Lung (tissue), 11 donors: ENCODE measurements at regions not wholly inside any gene's neighbourhood (a gene's known extent, or its start where the extent isn't known, plus 50 kb on each side); places are given as distances from the start of the nearest gene placed in this dataset.

ENCODE experiments used
- ATAC-seq: fragments of 200-7000 bp; cut with Tn5 transposase; one replicate; pipeline ENCODE4 v1.9.1; 2020; ENCODE audit warnings: moderate number of reproducible peaks; ENCODE audit not compliant: insufficient read depth, low FRiP score
- DNase-seq, 3 donors: peaks; one replicate each; pipeline ENCODE4 v3.0.0-alpha.2; 2013 to 2017
- H3K27ac ChIP-seq, 2 donors: one replicate each; pipeline ENCODE4 v1.5.1; 2013; ENCODE audit warnings: mild to moderate bottlenecking in 2 of 2, moderate library complexity in 2 of 2, control low read depth in 1 of 2, inconsistent platforms in 1 of 2, low read depth in 1 of 2, low read length in 1 of 2
- H3K27me3 ChIP-seq, 3 donors: one replicate each; pipeline ENCODE4 v1.5.1; 2013; ENCODE audit warnings: low read length in 2 of 3; ENCODE audit not compliant: control insufficient read depth in 3 of 3, insufficient read depth in 3 of 3
- H3K36me3 ChIP-seq, 4 donors: one replicate each; pipeline ENCODE4 v1.5.1; 2013; ENCODE audit warnings: low read length in 4 of 4, mild to moderate bottlenecking in 1 of 4, moderate library complexity in 1 of 4; ENCODE audit not compliant: control insufficient read depth in 4 of 4, insufficient read depth in 4 of 4
- H3K4me1 ChIP-seq, 5 donors: one replicate each; pipeline ENCODE4 v1.5.1; 2013; ENCODE audit warnings: low read length in 5 of 5, mild to moderate bottlenecking in 2 of 5, moderate library complexity in 1 of 5; ENCODE audit not compliant: control insufficient read depth in 5 of 5, insufficient read depth in 5 of 5
- H3K4me3 ChIP-seq: one replicate; pipeline ENCODE4 v1.5.1; 2013; ENCODE audit warnings: mild to moderate bottlenecking, control low read depth, moderate library complexity
- H3K9ac ChIP-seq, 2 donors: one replicate each; pipeline ENCODE4 v1.5.1; 2013; ENCODE audit warnings: low read length in 2 of 2, control low read depth in 1 of 2; ENCODE audit not compliant: insufficient read depth in 1 of 2
- H3K9me3 ChIP-seq, 4 donors: one replicate each; pipeline ENCODE4 v1.5.1; 2013; ENCODE audit warnings: low read length in 3 of 4, mild to moderate bottlenecking in 1 of 4, moderate library complexity in 1 of 4; ENCODE audit not compliant: control insufficient read depth in 4 of 4, insufficient read depth in 3 of 4
- CTCF ChIP-seq: IDR thresholded peaks from 2 replicates; pipeline ENCODE4 v1.5.1; 2012; ENCODE audit warnings: mild to moderate bottlenecking; ENCODE audit errors: control extremely low read depth, extremely low read depth
- WGBS, 2 donors: extraction: QIAGEN DNeasy Blood & Tissue Kit; methylation state at CpG; one replicate each; pipeline ENCODE4 v1.1.7; 2013; 5-methylcytosine and 5-hydroxymethylcytosine counted together
- donor health status: control.
- donor health status: control.
- donor health status: Bipolar disorder and iron deficiency.
- donor health status: healthy.
- donor health status: DM: yes; HTN: yes; CAD: no.

- Histone ChIP-seq H3K4me1 (peaks cover 0 to 49% (median 0%) of the 10 kb centered on the region in 5 donors), H3K9ac (no peak overlapping the region), H3K4me3 (no peak overlapping the region), H3K36me3 (no peaks in the 10 kb centered on the region), H3K27me3 (no peaks in the 10 kb centered on the region), H3K27ac (no peak overlapping the region), H3K9me3 (peaks cover 0 to 2% (median 0%) of the 10 kb centered on the region in 4 donors)
- ATAC-seq (no peak), DNase-seq (no peak)
- 69 to 71% methylated on average over 2 of the region's 2 CpGs for WGBS, 2 donors
- TF ChIP-seq CTCF: no peak
These were observed 102.6 kb upstream of the ZFP64 start for GRCh38 chr20:52294106-52294628.

GRCh38 chr20:52291109-52291508 is 99.5 kb upstream of the ZFP64 start:
- Histone ChIP-seq H3K9me3 (peaks cover 0 to 2% (median 0%) of the 10 kb centered on the region in 4 donors), H3K27me3 (no peaks in the 10 kb centered on the region), H3K36me3 (no peaks in the 10 kb centered on the region), H3K27ac (no peak overlapping the region), H3K4me3 (no peak overlapping the region), H3K4me1 (peaks cover 0 to 36% (median 0%) of the 10 kb centered on the region in 5 donors), H3K9ac (no peak overlapping the region)
- no peak for TF ChIP-seq CTCF
- 73 to 74% methylated on average over 12 of the region's 12 CpGs for WGBS, 2 donors
- no peak for ATAC-seq
- DNase-seq: peak in 1 of 3 donors; percentile 30

- Histone ChIP-seq H3K4me3 (no peak overlapping the region), H3K27ac (no peak overlapping the region), H3K9ac (no peak overlapping the region), H3K4me1 (peaks cover 0 to 30% (median 0%) of the 10 kb centered on the region in 5 donors), H3K9me3 (peaks cover 0 to 2% (median 0%) of the 10 kb centered on the region in 4 donors), H3K27me3 (no peaks in the 10 kb centered on the region), H3K36me3 (no peaks in the 10 kb centered on the region)
- DNase-seq: peak in 1 of 3 donors; percentile 51
- 64 to 74% methylated on average over 4 of the region's 4 CpGs for WGBS, 2 donors
- ATAC-seq: no peak
- TF ChIP-seq CTCF: no peak
These were observed 99.0 kb upstream of the ZFP64 start for GRCh38 chr20:52290569-52290968.
